HG02884 (cell line): ENCODE measurements at regions not wholly inside any gene's neighbourhood (a gene's known extent, or its start where the extent isn't known, plus 50 kb on each side); places are given as distances from the start of the nearest gene placed in this dataset.
"Not testable (repeated sequence)": the region's sequence is repeated elsewhere in the genome, so short reads cannot be mapped to it uniquely, and the experiment has no call there.

Experiments used
- ATAC-seq: cut with Tn5 transposase; IDR thresholded peaks from one replicate; pipeline ENCODE4 v1.9.1; 2021; ENCODE audit warnings: mild to moderate bottlenecking, moderate library complexity; ENCODE audit not compliant: unreplicated experiment

GRCh38 chr5:29037716-29038115, 1999.3 kb upstream of the CDH9 start:
- no peak for ATAC-seq

GRCh38 chr5:29024052-29024451, 1985.7 kb upstream of the CDH9 start:
- ATAC-seq = no peak

- ATAC-seq = no peak
These were observed 1985.2 kb upstream of the CDH9 start for GRCh38 chr5:29023541-29023940.

GRCh38 chr5:29017501-29017900, 1979.1 kb upstream of the CDH9 start:
- no peak for ATAC-seq

- ATAC-seq = no peak
These were observed 1977.7 kb upstream of the CDH9 start for GRCh38 chr5:29016067-29016466.

- no peak for ATAC-seq
These were observed 1977.1 kb upstream of the CDH9 start for GRCh38 chr5:29015523-29015922.

GRCh38 chr5:29005386-29005785, 1967.0 kb upstream of the CDH9 start:
- ATAC-seq = no peak

GRCh38 chr5:29002481-29002880, 1964.1 kb upstream of the CDH9 start:
- no peak for ATAC-seq

GRCh38 chr5:29001666-29002065, 1963.3 kb upstream of the CDH9 start:
- ATAC-seq = no peak

- no peak for ATAC-seq
These were observed 1946.3 kb upstream of the CDH9 start for GRCh38 chr5:28984639-28985038.

- ATAC-seq = no peak
These were observed 1937.1 kb upstream of the CDH9 start for GRCh38 chr5:28975508-28975907.

GRCh38 chr5:28967848-28968247, 1929.5 kb upstream of the CDH9 start:
- ATAC-seq = no peak

GRCh38 chr5:28961816-28962215, 1923.4 kb upstream of the CDH9 start:
- no peak for ATAC-seq

GRCh38 chr5:28958581-28958980, 1920.2 kb upstream of the CDH9 start:
- no peak for ATAC-seq

- ATAC-seq = no peak
These were observed 1919.1 kb upstream of the CDH9 start for GRCh38 chr5:28957450-28957849.

- ATAC-seq = no peak
These were observed 1915.7 kb upstream of the CDH9 start for GRCh38 chr5:28954074-28954473.

GRCh38 chr5:28947865-28948264, 1909.5 kb upstream of the CDH9 start:
- ATAC-seq = no peak

GRCh38 chr5:28945859-28946258, 1907.5 kb upstream of the CDH9 start:
- ATAC-seq = no peak

- not testable (repeated sequence) for ATAC-seq
These were observed 1891.0 kb upstream of the CDH9 start for GRCh38 chr5:28929366-28929765.

GRCh38 chr5:28928327-28928790, 1890.0 kb upstream of the CDH9 start:
- not testable (repeated sequence) for ATAC-seq

GRCh38 chr5:28927559-28928326, 1889.4 kb upstream of the CDH9 start:
- ATAC-seq = no peak

- no peak for ATAC-seq
These were observed 1888.0 kb upstream of the CDH9 start for GRCh38 chr5:28926422-28926821.

GRCh38 chr5:28917631-28918030, 1879.2 kb upstream of the CDH9 start:
- no peak for ATAC-seq
